ENCODE measurements at regions not wholly inside any gene's neighbourhood (a gene's known extent, or its start where the extent isn't known, plus 50 kb on each side); places are given as distances from the start of the nearest gene placed in this dataset.

DNA sequence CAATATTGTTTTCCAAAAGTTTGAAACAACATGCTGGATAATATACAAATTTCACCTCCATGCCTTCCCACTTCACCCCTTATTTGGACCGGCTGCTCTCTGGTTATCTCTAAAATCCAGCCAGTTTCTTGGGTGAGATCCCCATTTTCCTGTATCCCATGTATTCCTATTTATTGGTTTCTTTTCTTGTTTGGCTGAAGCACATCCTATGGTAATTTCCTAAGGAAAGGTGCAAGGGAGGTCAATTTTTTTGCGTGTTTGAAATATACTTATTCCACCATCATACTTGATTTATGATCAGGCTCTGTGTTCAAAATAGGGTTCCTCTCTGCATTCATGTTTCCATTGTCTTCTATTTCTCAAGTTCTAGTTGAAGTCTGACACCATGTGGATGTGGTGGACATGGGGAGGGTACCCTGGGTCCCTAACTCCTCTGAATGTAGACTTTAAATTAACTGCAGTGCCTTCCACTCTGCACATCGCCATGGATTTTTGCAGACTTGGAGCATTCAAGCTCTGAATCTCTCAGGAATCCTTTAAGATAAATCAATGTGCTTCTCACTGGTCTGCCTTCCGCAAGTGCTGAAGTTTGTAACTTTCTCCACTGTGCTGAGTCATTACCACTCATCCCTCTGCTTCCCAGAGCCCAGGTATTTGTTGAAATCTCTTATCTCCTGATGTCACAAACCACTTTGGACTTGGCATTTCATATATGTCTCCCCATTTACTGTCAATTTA lies 52.1 kb upstream of the TLE3 start:
- no peak for DNase-seq

DNA sequence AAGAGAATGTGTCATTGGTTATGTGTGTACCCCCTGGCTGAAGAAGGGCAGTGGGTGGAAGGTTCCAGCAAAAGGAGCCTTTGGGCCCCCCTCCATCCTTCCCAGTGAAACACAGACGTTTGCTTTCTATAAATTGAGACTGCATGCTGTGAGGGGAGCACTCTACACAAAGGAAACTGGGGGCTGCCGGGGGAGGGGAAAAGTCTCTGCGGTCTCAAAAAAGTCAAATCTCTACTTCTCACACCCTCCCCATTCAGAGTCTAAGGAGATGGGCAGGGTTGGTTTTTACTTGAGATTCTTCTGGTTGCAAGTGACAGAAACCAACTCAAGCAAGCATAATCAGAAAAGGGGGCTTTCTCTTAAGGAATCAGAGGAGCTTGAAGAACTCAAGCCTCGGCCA lies 50.1 kb upstream of the TLE3 start:
- DNase-seq, result no peak

All from right hindlimb (tissue), 1 donor.